ENCODE measurements at regions not wholly inside any gene's neighbourhood (a gene's known extent, or its start where the extent isn't known, plus 50 kb on each side); places are given as distances from the start of the nearest gene placed in this dataset.

DNA sequence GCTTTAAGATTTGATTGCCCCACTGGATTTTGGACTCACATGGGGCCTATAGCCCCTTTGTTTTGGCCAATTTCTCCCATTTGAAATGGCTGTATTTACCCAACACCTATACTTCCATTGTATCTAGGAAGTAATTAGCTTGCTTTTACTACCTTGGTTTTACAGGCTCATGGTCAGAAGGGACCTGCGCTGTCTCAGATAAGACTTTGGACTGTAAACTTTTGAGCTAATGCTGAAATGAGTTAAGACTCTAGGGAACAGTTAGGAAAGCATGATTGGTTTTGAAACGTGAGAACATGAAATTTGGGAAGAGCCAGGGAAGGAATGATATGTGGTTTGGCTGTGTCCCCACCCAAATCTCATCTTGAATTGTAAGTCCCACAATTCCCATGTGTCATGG is 419.0 kb upstream of the TMPO start:
- no peak for DNase-seq (ENCODE audit: low read depth)
- no peak overlapping the region for H3K4me3 ChIP-seq (ENCODE audit: low read depth, low read length)
- TF ChIP-seq, protein P1, sequence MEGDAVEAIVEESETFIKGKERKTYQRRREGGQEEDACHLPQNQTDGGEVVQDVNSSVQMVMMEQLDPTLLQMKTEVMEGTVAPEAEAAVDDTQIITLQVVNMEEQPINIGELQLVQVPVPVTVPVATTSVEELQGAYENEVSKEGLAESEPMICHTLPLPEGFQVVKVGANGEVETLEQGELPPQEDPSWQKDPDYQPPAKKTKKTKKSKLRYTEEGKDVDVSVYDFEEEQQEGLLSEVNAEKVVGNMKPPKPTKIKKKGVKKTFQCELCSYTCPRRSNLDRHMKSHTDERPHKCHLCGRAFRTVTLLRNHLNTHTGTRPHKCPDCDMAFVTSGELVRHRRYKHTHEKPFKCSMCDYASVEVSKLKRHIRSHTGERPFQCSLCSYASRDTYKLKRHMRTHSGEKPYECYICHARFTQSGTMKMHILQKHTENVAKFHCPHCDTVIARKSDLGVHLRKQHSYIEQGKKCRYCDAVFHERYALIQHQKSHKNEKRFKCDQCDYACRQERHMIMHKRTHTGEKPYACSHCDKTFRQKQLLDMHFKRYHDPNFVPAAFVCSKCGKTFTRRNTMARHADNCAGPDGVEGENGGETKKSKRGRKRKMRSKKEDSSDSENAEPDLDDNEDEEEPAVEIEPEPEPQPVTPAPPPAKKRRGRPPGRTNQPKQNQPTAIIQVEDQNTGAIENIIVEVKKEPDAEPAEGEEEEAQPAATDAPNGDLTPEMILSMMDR (conservative IDR thresholded peaks at IDR 0.05; ENCODE audit: low read depth, low read length), result no peak

GRCh38 chr12:98106031-98106683 is 409.2 kb upstream of the TMPO start:
- no peak for DNase-seq (ENCODE audit: low read depth)
- H3K4me3 ChIP-seq (ENCODE audit: low read depth, low read length), result no peak overlapping the region
- TF ChIP-seq, protein P1 (conservative IDR thresholded peaks at IDR 0.05; ENCODE audit: low read depth, low read length), result no peak

DNA sequence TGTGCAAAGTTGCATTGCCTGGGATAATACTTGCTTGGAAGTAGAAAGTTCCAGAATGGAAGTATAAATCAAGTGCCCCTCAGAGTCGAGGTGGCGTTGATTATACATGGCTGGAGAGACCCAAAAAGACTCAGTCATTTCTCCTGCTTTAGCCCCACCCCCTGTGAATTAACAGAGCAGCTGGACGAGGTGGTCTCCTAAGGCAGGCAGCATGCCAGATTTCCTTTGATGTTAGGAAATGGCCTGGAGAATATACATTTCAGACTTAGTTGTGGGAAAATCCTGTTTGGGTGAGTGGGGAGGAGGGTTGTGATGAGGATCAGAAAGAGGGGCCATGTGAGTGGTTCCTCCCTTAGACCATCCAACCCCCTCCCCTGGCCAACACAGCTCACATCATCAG is 406.1 kb upstream of the TMPO start:
- TF ChIP-seq, protein P1 (conservative IDR thresholded peaks at IDR 0.05; ENCODE audit: low read depth, low read length), result no peak
- DNase-seq (ENCODE audit: low read depth), result no peak
- no peak overlapping the region for H3K4me3 ChIP-seq (ENCODE audit: low read depth, low read length)

GRCh38 chr12:98110536-98110935 is 404.9 kb upstream of the TMPO start:
- DNase-seq (ENCODE audit: low read depth), result no peak
- H3K4me3 ChIP-seq (ENCODE audit: low read depth, low read length), result no peak overlapping the region
- TF ChIP-seq, protein P1 (conservative IDR thresholded peaks at IDR 0.05; ENCODE audit: low read depth, low read length), result no peak

GRCh38 chr12:98113548-98113947 is 401.8 kb upstream of the TMPO start:
- no peak for DNase-seq (ENCODE audit: low read depth)
- no peak overlapping the region for H3K4me3 ChIP-seq (ENCODE audit: low read depth, low read length)
- TF ChIP-seq, protein P1 (conservative IDR thresholded peaks at IDR 0.05; ENCODE audit: low read depth, low read length), result no peak

GRCh38 chr12:98121963-98122362 is 393.4 kb upstream of the TMPO start:
- no peak overlapping the region for H3K4me3 ChIP-seq (ENCODE audit: low read depth, low read length)
- no peak for DNase-seq (ENCODE audit: low read depth)
- TF ChIP-seq, protein P1 (conservative IDR thresholded peaks at IDR 0.05; ENCODE audit: low read depth, low read length), result no peak

DNA sequence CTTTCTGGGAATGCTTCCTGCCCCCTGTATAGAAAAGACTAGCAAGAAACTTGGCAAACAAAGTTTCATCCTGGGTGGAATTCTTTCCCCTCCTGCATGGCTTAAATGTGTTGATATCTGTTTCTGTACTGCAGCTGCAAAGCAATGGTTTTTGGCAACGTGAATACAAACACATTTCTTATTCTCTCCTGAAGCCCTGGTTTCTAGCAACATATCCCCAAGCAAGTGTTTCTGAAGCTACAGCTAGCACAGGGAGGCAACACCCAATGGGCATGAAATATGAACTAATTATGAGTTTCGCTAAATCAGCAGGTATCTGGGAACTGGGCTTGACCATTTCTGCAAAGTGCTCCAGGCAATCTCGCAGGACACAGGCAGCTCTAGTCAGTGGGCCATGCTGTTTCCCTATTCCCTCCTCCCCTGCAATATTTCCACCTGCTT is 392.3 kb upstream of the TMPO start:
- TF ChIP-seq, protein P1 (conservative IDR thresholded peaks at IDR 0.05; ENCODE audit: low read depth, low read length), result no peak
- DNase-seq (ENCODE audit: low read depth), result no peak
- no peak overlapping the region for H3K4me3 ChIP-seq (ENCODE audit: low read depth, low read length)
